ENCODE measurements at regions not wholly inside any gene's neighbourhood (a gene's known extent, or its start where the extent isn't known, plus 50 kb on each side); places are given as distances from the start of the nearest gene placed in this dataset.
"Not testable (repeated sequence)": the region's sequence is repeated elsewhere in the genome, so short reads cannot be mapped to it uniquely, and the experiment has no call there.

DNA sequence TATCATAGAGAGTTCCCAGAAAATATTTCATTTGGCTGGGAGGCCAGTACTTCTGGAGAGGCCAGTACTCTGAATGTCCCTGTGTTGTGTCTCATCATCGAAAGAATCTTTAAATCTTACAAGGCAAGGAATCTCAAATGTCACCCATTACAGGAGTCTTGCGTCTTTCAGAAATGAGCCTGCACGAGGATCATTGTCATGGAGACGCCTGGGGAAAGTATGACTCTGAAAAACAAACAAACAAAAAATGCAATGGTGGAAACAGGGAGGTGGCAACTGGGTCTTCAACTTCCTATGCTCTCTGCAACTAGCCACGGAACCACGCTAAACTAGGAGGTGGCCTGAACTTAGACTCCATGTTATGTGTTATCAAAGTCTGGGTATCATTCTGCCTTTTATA lies 804.6 kb downstream of the EPHA3 start:
- in situ Hi-C loops (cut with HindIII; ENCODE audit: low sequenced_read_pairs), result no loop called here

DNA sequence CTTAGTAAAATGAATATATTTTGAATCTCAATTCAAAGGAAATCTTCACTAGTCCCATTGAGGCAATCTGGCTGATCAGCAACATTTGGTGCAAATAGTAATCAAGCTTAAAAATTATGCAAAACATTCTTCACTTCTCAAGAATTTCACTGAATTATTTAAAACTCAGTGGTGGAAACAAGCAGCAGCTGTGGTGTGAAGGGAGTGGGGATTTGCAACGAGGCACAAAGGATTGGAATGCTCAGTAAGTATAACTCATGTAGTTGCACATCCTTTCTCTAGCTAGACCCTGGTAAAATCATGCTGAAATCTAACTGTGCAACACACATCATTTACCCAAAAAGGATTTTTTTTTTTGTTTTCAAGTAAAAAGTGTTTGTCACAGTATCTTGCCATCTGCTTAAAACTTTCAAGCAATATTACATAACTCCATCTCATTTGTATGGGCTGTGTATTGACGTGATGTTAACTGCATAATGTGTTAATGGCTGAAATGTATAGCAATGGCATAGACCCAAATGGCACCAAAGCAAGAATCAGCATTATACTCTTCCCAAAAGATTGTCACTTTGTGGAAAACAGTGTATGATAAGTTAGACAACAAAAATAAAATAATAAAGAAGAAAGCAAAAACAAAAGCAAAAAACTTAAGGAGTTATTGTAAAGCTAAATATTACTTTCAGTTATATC lies 816.6 kb downstream of the EPHA3 start:
- in situ Hi-C loops (cut with HindIII; ENCODE audit: low sequenced_read_pairs), result no loop called here

DNA sequence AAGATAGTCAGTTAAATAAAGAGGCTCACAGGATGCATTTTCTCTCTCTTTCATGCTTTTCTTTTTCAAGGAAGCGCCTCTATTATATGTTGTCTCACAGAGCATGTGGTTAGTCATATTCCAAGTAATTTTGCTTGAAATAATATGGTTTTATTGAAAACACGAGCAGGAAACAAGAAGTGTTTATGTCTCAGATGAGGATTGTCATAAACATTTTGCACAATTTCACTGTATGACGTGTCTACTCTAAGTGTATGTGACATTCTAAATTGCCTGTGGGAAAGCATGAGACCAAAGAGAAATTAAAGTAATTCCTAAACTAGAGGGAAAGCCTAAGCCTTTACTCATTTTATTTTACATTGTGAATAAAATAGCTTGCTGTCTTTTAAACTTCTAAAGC lies 818.6 kb downstream of the EPHA3 start:
- in situ Hi-C loops (cut with HindIII; ENCODE audit: low sequenced_read_pairs), result no loop called here

DNA sequence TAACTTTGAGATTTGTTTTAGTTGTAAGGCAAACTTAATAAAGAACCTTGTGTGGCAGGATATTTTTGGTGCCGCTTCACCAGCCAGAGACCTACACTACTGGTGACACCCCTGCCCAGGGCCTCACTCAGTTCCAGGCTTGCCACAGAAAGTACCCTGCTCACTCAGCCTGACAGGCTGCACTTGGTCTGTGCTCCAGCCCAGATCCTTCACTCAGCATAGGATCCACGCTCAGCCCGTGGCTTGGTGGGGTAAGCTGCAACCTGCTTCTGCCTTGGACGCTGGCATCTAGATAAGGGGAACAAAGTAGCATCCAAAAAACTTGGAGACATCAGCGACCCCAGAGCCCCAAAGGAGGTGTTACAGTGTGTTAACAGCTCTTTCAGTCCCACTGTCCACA lies 825.5 kb downstream of the EPHA3 start:
- in situ Hi-C loops (cut with HindIII; ENCODE audit: low sequenced_read_pairs), result no loop called here

DNA sequence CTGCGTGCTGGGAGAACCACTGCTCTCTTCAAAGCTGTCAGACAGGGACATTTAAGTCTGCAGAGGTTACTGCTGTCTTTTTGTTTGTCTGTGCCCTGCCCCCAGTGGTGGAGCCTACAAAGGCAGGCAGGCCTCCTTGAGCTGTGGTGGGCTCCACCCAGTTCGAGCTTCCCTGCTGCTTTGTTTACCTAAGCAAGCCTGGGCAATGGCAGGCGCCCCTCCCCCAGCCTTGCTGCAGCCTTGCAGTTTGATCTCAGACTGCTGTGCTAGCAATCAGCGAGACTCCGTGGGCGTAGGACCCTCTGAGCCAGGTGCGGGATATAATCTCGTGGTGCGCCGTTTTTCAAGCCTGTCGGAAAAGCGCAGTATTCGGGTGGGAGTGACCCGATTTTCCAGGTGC lies 837.0 kb downstream of the EPHA3 start:
- in situ Hi-C loops (cut with HindIII; ENCODE audit: low sequenced_read_pairs), result not testable (repeated sequence)

DNA sequence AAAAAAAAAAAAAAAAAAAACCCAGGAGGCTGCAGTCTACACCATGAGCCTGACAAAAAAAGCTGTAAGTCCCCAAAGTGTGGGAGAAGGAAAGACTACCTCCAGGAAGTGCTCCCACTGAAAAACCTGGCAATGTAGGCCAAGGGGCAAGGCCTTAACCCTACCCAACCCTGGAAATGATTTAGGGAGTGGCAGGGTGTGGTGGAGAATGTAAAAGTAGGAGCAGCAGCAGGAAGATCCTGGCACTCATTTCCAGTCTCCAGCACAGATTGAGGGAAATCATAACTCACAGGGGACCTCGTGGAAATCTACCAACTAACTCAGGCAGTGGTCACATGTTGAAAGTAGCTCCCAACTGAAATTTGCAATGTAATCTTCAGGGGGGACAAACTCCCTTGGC lies 839.5 kb downstream of the EPHA3 start:
- in situ Hi-C loops (cut with HindIII; ENCODE audit: low sequenced_read_pairs), result no loop called here

DNA sequence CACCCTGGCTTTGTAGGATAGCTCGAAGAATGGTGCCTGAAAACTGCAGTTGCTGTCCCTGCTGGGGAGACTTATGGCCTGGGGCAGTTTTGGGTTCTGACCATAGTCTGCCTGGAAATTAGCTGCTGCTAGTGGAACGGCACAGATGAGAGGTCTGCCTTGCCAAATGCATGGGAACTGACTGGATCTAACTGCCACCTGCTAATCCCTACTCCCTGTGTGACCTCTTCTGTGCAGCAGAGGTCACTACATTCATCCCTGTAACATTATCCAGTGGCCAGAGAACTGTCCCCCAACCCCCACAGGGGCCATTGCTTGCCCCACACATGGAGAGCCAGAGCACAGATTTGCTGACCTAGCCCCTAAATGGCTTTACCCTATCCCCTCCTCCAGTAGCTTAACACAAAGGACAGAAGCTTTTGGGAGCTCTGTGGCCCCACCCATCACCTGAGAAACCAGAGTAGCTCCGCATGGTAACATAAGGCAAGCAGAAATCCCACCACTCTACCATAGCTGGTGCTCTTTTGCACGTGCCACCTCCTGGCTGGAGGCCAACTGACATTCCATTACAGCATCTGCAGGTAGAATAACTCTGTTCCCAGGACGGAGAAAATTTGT lies 840.0 kb downstream of the EPHA3 start:
- in situ Hi-C loops (cut with HindIII; ENCODE audit: low sequenced_read_pairs), result no loop called here

DNA sequence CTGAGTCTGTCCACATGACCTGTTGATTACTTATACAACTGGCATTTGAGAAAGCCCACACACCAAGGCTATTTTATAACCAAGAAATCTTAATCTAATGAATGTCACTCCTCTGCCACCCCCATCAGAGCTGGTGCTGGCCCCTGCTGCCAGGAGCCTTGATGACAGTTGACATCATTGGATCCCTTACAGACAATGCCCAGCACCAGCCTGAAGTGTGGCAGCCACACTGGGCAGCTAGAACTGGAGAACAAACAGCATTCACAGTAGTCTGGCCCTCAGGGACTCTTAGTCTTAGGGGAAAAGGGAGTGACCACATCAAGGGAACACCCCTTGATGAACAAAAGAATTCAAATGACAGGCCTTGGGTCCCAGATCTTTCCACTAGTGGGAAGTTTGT lies 840.6 kb downstream of the EPHA3 start:
- in situ Hi-C loops (cut with HindIII; ENCODE audit: low sequenced_read_pairs), result no loop called here

DNA sequence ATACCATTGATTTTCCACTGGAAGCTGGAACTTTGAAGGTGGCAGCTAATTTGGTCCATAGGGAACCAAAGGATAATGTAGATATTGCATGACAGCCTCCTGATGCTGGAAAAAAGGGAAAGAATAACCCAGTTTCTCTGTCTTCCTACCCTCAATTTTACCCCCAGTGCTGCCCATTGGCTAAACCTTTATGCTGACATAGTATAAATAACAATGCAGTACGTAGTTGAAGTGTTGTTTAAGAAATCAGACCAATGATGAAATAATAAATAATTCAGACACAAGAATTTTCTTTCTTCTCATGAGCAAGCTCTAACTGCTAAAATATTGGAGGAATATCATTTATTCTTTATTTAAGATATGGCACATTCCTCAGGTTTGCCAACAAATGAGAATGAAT lies 843.4 kb downstream of the EPHA3 start:
- in situ Hi-C loops (cut with HindIII; ENCODE audit: low sequenced_read_pairs), result no loop called here

DNA sequence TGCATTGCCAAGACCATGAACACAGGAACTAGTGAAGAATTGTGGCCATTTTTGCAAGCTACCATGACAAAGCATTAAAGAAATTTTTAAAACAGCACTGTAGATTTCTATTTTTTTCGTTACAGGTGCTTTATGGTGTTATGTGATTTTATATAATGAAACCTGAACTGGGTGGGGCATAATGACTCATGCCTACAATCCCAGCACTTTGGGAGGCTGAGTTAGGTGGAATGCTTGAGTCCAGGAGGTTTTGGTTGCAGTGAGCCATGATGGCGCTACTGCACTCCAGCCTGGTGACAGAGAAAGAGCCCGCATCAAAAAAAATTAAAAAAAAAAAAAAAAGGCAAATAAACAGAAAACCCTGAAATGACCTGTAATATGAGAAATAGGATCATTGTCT lies 846.7 kb downstream of the EPHA3 start:
- in situ Hi-C loops (cut with HindIII; ENCODE audit: low sequenced_read_pairs), result no loop called here

DNA sequence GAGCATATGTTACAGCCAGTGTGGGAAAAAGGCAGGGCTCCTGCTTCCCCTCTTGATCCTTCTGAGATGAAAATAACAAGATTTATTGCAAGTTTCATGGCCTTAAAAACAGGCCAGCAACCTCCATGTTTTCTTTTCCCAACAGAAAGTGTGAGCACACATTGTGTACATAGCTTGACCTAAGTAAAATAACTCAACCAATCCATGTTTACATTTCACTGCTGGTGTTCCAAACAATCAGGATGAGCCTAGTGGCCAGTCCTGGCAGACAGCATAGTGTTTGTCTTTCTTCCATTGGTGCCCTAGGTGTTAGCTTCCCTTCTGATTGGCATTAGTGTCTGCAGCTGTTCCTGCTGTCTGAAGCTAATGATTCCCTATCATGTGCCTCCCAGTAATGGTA lies 847.7 kb downstream of the EPHA3 start:
- in situ Hi-C loops (cut with HindIII; ENCODE audit: low sequenced_read_pairs), result no loop called here

DNA sequence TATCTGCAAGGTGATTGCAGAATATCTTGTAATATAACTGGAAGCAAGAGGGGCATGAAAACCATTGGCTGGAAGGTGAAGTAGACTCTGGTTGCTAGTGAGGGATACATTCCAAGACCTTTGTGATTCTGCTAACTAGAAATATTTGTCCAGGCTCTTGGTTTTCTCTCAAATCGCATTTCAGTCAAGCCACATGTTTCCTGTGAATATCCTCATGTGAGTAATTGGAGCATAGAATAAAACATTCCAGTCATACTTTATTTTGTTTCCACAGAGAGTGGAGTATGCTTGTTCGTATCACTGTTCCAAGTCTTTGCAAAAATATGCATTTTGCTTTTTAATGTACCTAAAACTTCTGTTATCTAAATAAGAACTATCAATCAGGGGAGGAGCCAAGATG lies 850.0 kb downstream of the EPHA3 start:
- in situ Hi-C loops (cut with HindIII; ENCODE audit: low sequenced_read_pairs), result no loop called here

DNA sequence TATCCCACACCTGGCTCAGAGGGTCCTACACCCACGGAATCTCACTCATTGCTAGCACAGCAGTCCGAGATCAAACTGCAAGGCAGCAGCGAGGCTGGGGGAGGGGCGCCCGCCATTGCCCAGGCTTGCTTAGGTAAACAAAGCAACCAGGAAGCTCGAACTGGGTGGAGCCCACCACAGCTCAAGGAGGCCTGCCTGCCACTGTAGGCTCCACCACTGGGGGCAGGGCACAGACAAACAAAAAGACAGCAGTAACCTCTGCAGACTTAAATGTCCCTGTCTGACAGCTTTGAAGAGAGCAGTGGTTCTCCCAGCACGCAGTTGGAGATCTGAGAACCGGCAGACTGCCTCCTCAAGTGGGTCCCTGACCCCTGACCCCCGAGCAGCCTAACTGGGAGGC lies 850.7 kb downstream of the EPHA3 start:
- in situ Hi-C loops (cut with HindIII; ENCODE audit: low sequenced_read_pairs), result not testable (repeated sequence)

DNA sequence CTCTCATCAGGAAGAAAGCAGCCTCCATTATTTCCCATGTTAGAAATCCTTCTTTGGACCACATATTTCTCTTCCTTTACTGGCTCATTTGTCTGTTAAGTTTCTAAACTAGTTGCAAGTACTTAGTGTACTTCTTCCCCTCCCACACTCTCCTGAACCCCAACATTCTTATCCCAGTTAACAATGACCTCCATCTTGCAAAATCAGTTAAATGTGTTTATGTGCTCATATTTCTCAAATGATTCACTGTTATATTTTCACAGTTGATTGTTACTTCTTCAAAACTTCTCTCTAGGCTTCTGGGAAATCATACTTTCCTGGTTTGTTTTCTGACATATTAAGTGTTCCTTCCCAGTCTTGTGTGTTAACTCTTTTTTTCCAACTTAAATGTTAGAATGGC lies 856.9 kb downstream of the EPHA3 start:
- in situ Hi-C loops (cut with HindIII; ENCODE audit: low sequenced_read_pairs), result no loop called here

DNA sequence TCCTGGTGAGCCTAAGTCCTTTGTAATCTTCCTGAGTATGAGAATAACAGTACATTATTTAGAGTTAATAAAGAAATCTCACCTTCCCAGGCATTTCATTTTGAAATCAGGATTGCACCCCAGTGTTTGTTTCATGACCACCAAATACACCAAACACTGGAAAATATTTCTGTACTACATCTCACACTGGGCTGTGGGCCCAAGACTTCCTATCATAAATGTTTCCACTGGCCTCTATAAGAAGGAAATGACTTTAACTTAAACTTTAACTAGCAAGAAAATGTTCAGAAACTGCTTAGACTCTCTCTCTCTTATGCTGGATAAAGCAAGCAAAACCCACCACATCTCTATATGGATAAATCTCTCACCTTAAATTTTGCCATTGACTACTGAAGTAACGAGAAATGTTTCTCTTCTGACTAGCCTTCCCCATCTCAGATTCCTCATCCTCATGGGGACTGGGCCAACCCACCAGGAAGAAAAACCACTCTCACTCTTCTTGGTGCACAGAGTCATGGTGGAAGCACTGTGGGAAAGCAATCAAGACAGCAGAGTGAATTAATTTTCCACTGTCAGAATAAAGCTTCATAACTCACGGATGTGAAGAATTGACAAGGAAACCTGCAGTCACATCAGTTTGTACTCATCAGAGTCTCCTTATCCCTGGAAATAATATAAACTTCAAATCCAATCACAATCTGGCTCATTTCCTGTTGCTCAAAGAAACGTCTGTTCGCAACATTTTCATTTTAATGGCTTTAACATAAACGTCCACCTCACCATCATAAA lies 859.6 kb downstream of the EPHA3 start:
- in situ Hi-C loops (cut with HindIII; ENCODE audit: low sequenced_read_pairs), result no loop called here

DNA sequence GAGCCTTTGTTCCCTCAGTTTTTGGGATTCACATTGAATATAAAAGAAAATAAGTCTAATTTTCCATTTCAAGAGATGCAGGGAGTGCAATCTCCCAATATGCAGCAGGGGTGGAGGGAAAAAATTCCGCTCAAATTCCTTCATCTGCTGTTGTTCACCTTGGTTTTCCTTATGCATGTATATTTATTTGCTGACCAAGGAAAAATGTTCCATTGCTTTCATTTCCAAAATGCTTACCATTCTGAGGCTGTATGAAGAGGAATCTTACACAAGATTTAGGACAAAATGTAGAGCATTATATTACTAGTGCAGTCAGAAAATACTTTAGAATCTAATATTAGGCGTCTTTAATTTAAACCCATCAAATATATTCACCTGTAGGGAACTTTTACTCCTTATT lies 863.9 kb downstream of the EPHA3 start:
- in situ Hi-C loops (cut with HindIII; ENCODE audit: low sequenced_read_pairs), result no loop called here

DNA sequence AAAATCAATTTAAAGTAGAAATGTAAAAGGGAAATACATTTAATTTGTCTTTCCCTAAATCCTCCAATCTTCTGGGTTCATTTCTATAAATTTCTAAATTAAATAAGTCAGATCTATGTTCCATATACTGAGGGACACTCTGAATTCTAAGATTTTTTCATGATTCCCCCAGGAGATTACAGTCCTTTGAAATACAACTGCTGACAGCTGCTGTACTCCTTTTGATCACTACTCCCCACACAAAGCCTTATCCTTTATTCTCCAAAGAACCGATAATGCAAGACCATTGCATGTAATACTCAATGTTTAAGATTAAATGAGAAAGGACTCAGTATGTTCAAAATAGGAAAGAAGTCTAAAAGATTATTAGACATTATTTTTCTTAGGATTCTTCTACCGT lies 865.7 kb downstream of the EPHA3 start:
- in situ Hi-C loops (cut with HindIII; ENCODE audit: low sequenced_read_pairs), result no loop called here

DNA sequence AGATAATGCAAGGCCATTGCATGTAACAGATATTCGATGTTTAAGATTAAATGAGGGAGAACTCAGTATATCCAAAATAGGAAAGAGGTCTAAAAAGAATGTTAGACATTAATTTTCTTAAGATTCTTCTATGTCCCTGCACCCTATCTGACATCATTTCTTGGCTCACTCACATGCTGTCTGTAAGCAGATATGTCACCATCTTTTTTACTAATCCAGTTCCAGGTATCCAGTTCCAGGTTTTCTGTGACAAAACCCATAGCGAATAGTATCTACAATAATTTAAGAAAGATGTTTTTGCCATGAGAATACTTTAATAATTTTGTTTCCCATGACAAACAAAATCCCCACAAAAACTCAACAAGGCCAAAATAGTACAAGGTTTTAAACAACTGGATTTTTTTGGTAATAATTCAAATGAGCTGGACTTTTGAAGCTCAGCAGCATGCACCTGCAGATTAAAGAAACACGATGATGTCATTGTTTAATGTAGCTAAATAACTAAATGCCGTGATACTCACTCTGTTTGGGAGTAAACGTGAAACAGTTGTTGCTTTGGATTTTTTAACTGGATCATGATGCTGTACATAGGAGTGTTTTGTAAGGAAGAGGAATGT lies 867.6 kb downstream of the EPHA3 start:
- in situ Hi-C loops (cut with HindIII; ENCODE audit: low sequenced_read_pairs), result no loop called here

DNA sequence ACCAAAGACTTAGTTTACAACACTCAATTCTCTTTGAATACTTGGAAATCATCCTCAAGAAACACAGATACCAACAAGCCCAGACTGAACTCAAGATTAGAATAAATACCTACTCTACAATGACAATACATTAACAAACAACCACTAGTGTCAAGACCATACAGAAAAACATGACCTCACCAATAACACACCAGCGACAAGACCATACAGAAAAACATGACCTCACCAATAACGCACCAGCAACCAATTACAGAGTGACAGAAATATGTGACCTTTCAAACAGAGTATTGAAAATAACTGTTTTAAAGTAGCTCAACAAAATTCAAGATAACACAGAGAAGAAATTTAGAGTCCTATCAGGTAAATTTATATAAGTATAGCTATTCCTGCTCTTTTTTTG lies 876.0 kb downstream of the EPHA3 start:
- in situ Hi-C loops (cut with HindIII; ENCODE audit: low sequenced_read_pairs), result no loop called here

DNA sequence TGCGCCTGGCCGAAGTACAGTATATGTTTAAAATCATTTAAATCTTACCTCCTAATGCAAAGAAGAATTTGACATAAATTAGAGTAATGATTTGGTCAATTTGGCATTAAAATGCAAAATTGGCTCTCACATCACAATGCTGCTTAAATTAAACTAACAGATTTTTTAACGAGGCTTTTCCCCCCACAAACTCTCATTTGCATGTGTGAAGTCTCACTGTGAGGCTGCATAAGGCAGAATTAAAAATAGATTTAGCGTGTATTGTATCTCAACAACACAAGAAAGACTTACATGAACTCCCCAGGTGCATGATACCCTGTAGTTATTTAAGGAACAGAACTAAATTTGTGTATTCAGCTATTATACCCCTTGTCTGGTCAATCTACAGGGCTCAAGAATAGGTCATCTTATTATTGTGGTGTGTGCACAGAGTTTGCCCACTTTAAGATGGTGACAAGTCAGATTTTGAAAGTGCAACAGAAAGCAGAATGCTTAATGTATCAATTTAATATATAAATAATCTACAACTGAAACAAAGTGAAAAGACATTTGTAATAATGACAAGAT lies 897.9 kb downstream of the EPHA3 start:
- in situ Hi-C loops (cut with HindIII; ENCODE audit: low sequenced_read_pairs), result no loop called here

DNA sequence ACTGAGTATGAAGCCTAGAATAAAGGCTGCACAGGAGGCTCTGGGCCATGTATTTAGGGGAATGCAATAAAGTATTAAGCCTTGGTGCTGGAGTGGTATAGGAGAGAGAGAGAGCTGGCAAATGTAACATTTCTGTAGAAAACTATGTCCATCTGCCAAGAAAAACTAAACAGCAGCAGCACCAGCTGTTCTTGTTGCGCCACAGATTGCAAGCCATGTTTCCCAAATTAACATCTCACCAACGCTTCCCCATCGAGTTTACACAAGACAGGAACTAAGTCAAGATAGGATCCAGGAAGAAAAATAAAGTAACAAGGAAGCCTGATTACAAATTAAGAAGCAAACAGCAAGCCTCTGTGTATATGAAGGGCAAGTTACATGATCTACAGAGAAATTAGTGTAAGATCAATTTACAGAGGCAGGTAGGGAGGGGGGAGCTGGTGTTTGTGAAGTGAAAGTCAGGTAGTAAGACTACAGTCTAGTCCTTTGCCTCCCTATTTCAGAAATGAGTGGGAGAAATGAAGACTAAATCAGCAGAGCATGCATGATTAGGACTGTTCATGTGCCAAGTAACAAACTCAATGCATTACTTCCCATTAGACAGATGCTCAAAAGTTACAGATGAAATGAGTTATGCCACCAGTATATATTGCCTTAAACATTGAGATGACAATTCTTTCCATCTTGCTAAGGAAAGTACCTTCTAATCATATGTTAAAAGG lies 900.5 kb downstream of the EPHA3 start:
- in situ Hi-C loops (cut with HindIII; ENCODE audit: low sequenced_read_pairs), result no loop called here

Data from endothelial cell of hepatic sinusoid (primary cell).